ENCODE measurements at regions not wholly inside any gene's neighbourhood (a gene's known extent, or its start where the extent isn't known, plus 50 kb on each side); places are given as distances from the start of the nearest gene placed in this dataset.

- DNase-seq (ENCODE audit: low spot score) = no peak
Measured at GRCh38 chr2:144213797-144214196, 306.1 kb downstream of the ZEB2 start.

GRCh38 chr2:144211826-144212225 is 308.1 kb downstream of the ZEB2 start:
- DNase-seq (ENCODE audit: low spot score) = no peak

GRCh38 chr2:144211065-144211464 is 308.9 kb downstream of the ZEB2 start:
- DNase-seq (ENCODE audit: low spot score) = no peak

GRCh38 chr2:144210076-144210475 is 309.8 kb downstream of the ZEB2 start:
- no peak for DNase-seq (ENCODE audit: low spot score)

- no peak for DNase-seq (ENCODE audit: low spot score)
Measured at GRCh38 chr2:144208924-144209323, 311.0 kb downstream of the ZEB2 start.

- DNase-seq (ENCODE audit: low spot score) = no peak
Measured at GRCh38 chr2:144206019-144206418, 313.9 kb downstream of the ZEB2 start.

GRCh38 chr2:144201868-144202468 is 318.0 kb downstream of the ZEB2 start:
- no peak for DNase-seq (ENCODE audit: low spot score)

- no peak for DNase-seq (ENCODE audit: low spot score)
Measured at GRCh38 chr2:144201126-144201525, 318.8 kb downstream of the ZEB2 start.

- peak; percentile 43 for DNase-seq (ENCODE audit: low spot score)
Measured at GRCh38 chr2:144198116-144198515, 321.8 kb downstream of the ZEB2 start.

GRCh38 chr2:144194326-144195071 is 325.4 kb downstream of the ZEB2 start:
- no peak for DNase-seq (ENCODE audit: low spot score)

GRCh38 chr2:144190908-144191605 is 328.9 kb downstream of the ZEB2 start:
- no peak for DNase-seq (ENCODE audit: low spot score)

- no peak for DNase-seq (ENCODE audit: low spot score)
Measured at GRCh38 chr2:144183727-144184126, 336.2 kb downstream of the ZEB2 start.

GRCh38 chr2:144181001-144181400 is 338.9 kb downstream of the ZEB2 start:
- no peak for DNase-seq (ENCODE audit: low spot score)

GRCh38 chr2:144180131-144180530 is 339.8 kb downstream of the ZEB2 start:
- DNase-seq (ENCODE audit: low spot score) = no peak

GRCh38 chr2:144170179-144170578 is 349.7 kb downstream of the ZEB2 start:
- DNase-seq (ENCODE audit: low spot score) = no peak

- DNase-seq (ENCODE audit: low spot score) = no peak
Measured at GRCh38 chr2:144166743-144167142, 353.2 kb downstream of the ZEB2 start.

- DNase-seq (ENCODE audit: low spot score) = no peak
Measured at GRCh38 chr2:144165599-144166250, 354.2 kb downstream of the ZEB2 start.

GRCh38 chr2:144163592-144163991 is 356.3 kb downstream of the ZEB2 start:
- DNase-seq (ENCODE audit: low spot score) = no peak

GRCh38 chr2:144162652-144163051 is 357.3 kb downstream of the ZEB2 start:
- no peak for DNase-seq (ENCODE audit: low spot score)

GRCh38 chr2:144161061-144161460 is 358.9 kb downstream of the ZEB2 start:
- no peak for DNase-seq (ENCODE audit: low spot score)

GRCh38 chr2:144159240-144159639 is 360.7 kb downstream of the ZEB2 start:
- DNase-seq (ENCODE audit: low spot score) = peak; percentile 2

- DNase-seq (ENCODE audit: low spot score) = no peak
Measured at GRCh38 chr2:144158096-144158495, 361.8 kb downstream of the ZEB2 start.

Data from RKO (cell line).